Endodermal cell (in vitro differentiated cells): ENCODE measurements at regions not wholly inside any gene's neighbourhood (a gene's known extent, or its start where the extent isn't known, plus 50 kb on each side); places are given as distances from the start of the nearest gene placed in this dataset.
A peak's percentile ranks its signal among the peaks of the same experiment; 100 is the strongest.

Experiments
- DNase-seq: peaks from one replicate; pipeline ENCODE4 v3.0.0-alpha.2; 2017
- H3K27ac ChIP-seq: 2 replicates; pipeline ENCODE4 v1.5.1; 2013; ENCODE audit warnings: mild to moderate bottlenecking, low read depth, low read length, moderate library complexity
- H3K27me3 ChIP-seq: 2 replicates; pipeline ENCODE4 v1.6.1; 2013; ENCODE audit warnings: mild to moderate bottlenecking, low read length, moderate library complexity; ENCODE audit not compliant: insufficient read depth, control insufficient read depth, poor library complexity, severe bottlenecking
- H3K36me3 ChIP-seq: 2 replicates; pipeline ENCODE4 v1.7.0; 2013; ENCODE audit warnings: mild to moderate bottlenecking, low read length, moderate library complexity; ENCODE audit not compliant: control insufficient read depth, insufficient read depth
- H3K4me1 ChIP-seq: one replicate; pipeline ENCODE4 v1.7.0; 2013; ENCODE audit warnings: low read length; ENCODE audit not compliant: control insufficient read depth, insufficient read depth
- H3K4me3 ChIP-seq: 2 replicates; pipeline ENCODE4 v1.5.1; 2013; ENCODE audit warnings: mild to moderate bottlenecking, low read length, moderate library complexity
- H3K9ac ChIP-seq: 2 replicates; pipeline ENCODE4 v1.6.1; 2013; ENCODE audit warnings: mild to moderate bottlenecking, low read length, moderate library complexity; ENCODE audit not compliant: poor library complexity, severe bottlenecking; ENCODE audit errors: extremely low read depth
- H3K9me3 ChIP-seq: 2 replicates; pipeline ENCODE4 v1.6.1; 2013; ENCODE audit warnings: mild to moderate bottlenecking, low read length, moderate library complexity; ENCODE audit not compliant: control insufficient read depth
- H3K27ac Mint-ChIP-seq: 2 replicates; pipeline ENCODE4 v1.8.0; 2020; ENCODE audit warnings: mixed read lengths
- H3K27me3 Mint-ChIP-seq: 2 replicates; pipeline ENCODE4 v1.8.0; 2021; ENCODE audit warnings: mild to moderate bottlenecking, mixed read lengths; ENCODE audit not compliant: insufficient read depth
- H3K36me3 Mint-ChIP-seq: 2 replicates; pipeline ENCODE4 v1.8.0; 2020; ENCODE audit warnings: low read depth, mixed read lengths
- H3K4me1 Mint-ChIP-seq: 2 replicates; pipeline ENCODE4 v1.8.0; 2020; ENCODE audit warnings: mixed read lengths
- H3K4me3 Mint-ChIP-seq: 2 replicates; pipeline ENCODE4 v1.8.0; 2020; ENCODE audit warnings: mild to moderate bottlenecking, moderate library complexity, mixed read lengths
- H3K9me3 Mint-ChIP-seq: 2 replicates; pipeline ENCODE4 v1.8.0; 2020; ENCODE audit warnings: mild to moderate bottlenecking, mixed read lengths
- CTCF ChIP-seq: fragments of 200-600 bp; sonication (generic); conservative IDR thresholded peaks from 2 replicates; pipeline ENCODE4 v1.5.0; 2021; ENCODE audit warnings: antibody characterized with exemption, mild to moderate bottlenecking
- WGBS, 2 experiments: methylation state at CpG; one replicate each; pipeline versions ENCODE4 v1.1.5 to v1.1.7; 2013; ENCODE audit warnings: missing lambda C conversion rate in 2 of 2, mixed read lengths in 1 of 2; ENCODE audit not compliant: insufficient coverage in 1 of 2, insufficient read length in 1 of 2; 5-methylcytosine and 5-hydroxymethylcytosine counted together

- Histone ChIP-seq H3K27ac (no peak overlapping the region), H3K36me3 (no peaks in the 10 kb centered on the region), H3K4me1 (no peaks in the 10 kb centered on the region), H3K4me3 (no peak overlapping the region), H3K9me3 (no peaks in the 10 kb centered on the region), H3K9ac (no peak overlapping the region), H3K27me3 (peaks cover 10% of the 10 kb centered on the region)
- Mint-ChIP-seq H3K4me1 (no peaks in the 10 kb centered on the region), H3K4me3 (no peak overlapping the region), H3K27me3 (peaks cover 2% of the 10 kb centered on the region), H3K36me3 (no peaks in the 10 kb centered on the region), H3K9me3 (no peaks in the 10 kb centered on the region), H3K27ac (no peak overlapping the region)
- DNase-seq: no peak
- WGBS, 2 experiments: 57 to 72% methylated on average over 1 of the region's 2 CpGs
- TF ChIP-seq CTCF: no peak
Measured at GRCh38 chr20:52346797-52347196, 155.2 kb upstream of the ZFP64 start.

- H3K4me3 Mint-ChIP-seq: no peak overlapping the region
- no peak overlapping the region for H3K27ac Mint-ChIP-seq
- Histone ChIP-seq H3K27me3 (no peaks in the 10 kb centered on the region), H3K36me3 (no peaks in the 10 kb centered on the region), H3K27ac (no peak overlapping the region), H3K9me3 (no peaks in the 10 kb centered on the region), H3K4me3 (no peak overlapping the region), H3K4me1 (no peaks in the 10 kb centered on the region), H3K9ac (no peak overlapping the region)
- whole genome bisulfite sequencing, 2 experiments: 86 to 90% methylated on average over 3 of the region's 3 CpGs
- TF ChIP-seq CTCF: no peak
- no peaks in the 10 kb centered on the region for H3K27me3 Mint-ChIP-seq
- no peaks in the 10 kb centered on the region for H3K36me3 Mint-ChIP-seq
- no peaks in the 10 kb centered on the region for H3K4me1 Mint-ChIP-seq
- peaks cover 2% of the 10 kb centered on the region for H3K9me3 Mint-ChIP-seq
- DNase-seq: no peak
Measured at GRCh38 chr20:52342913-52343312, 151.3 kb upstream of the ZFP64 start.

- H3K27me3 ChIP-seq: no peaks in the 10 kb centered on the region
- Mint-ChIP-seq H3K36me3 (no peaks in the 10 kb centered on the region), H3K4me1 (no peaks in the 10 kb centered on the region), H3K9me3 (peaks cover 2% of the 10 kb centered on the region), H3K27me3 (no peaks in the 10 kb centered on the region), H3K27ac (no peak overlapping the region), H3K4me3 (no peak overlapping the region)
- WGBS, 2 experiments: 89 to 93% methylated on average over 4 of the region's 4 CpGs
- H3K27ac ChIP-seq: no peak overlapping the region
- H3K9me3 ChIP-seq: no peaks in the 10 kb centered on the region
- TF ChIP-seq CTCF: no peak
- no peaks in the 10 kb centered on the region for H3K36me3 ChIP-seq
- H3K4me3 ChIP-seq: no peak overlapping the region
- DNase-seq: peak; percentile 45
- no peak overlapping the region for H3K9ac ChIP-seq
- H3K4me1 ChIP-seq: no peaks in the 10 kb centered on the region
Measured at GRCh38 chr20:52340036-52340634, 148.6 kb upstream of the ZFP64 start.
